Transverse colon (tissue), 4 donors: ENCODE measurements at regions not wholly inside any gene's neighbourhood (a gene's known extent, or its start where the extent isn't known, plus 50 kb on each side); places are given as distances from the start of the nearest gene placed in this dataset.

Source experiments
- CTCF ChIP-seq, 5 experiments: fragments of 200-600 bp in 3 of 5; fragments of 450-650 bp in 2 of 5; sonication (generic) in 3 of 5; IDR thresholded peaks; 1 replicate in 2 of 5; 2 replicates in 3 of 5; pipeline ENCODE4 v1.5.1; 2016 to 2017; ENCODE audit warnings: antibody characterized with exemption in 5 of 5, inconsistent platforms in 3 of 5, mild to moderate bottlenecking in 2 of 5, moderate library complexity in 1 of 5
- POLR2A ChIP-seq: fragments of 450-650 bp; IDR thresholded peaks from one replicate; pipeline ENCODE4 v1.6.1; 2016; ENCODE audit warnings: antibody characterized with exemption, mild to moderate bottlenecking, moderate library complexity
- POLR2AphosphoS5 ChIP-seq, 3 donors: sonication (generic); formaldehyde crosslinking; IDR thresholded peaks; one replicate each; pipeline ENCODE4 v1.6.1; 2016; ENCODE audit warnings: antibody characterized with exemption in 3 of 3

GRCh38 chr13:58773280-58773859, 1141.8 kb downstream of the PCDH17 start:
- TF ChIP-seq POLR2A (no peak), POLR2AphosphoS5 (IDR thresholded peaks at IDR 0.05) (no peak), CTCF (IDR thresholded peaks at IDR 0.05) (no peak)
